ENCODE measurements at regions not wholly inside any gene's neighbourhood (a gene's known extent, or its start where the extent isn't known, plus 50 kb on each side); places are given as distances from the start of the nearest gene placed in this dataset.

DNA sequence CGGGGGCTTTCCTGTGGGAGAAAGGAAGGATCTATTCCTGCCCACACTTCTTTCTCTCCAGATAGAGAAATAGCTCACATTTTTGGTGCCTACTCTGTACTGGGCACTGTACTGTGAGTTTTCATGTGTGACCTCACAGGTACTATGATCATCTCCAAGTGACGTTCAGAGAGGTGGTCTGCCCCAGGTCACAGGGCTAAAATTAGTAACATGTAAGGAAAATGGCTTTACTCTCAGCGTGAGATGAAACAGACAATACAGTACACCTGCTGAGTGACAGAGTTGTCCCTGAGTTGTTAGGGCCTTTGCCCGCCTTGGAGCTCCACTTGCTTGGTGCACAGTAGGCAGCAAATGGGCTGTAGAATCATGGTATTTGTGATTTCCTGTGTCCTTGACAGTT is 306.1 kb upstream of the DMRT1 start:
- TF ChIP-seq GATA2 (IDR thresholded peaks at IDR 0.05; ENCODE audit: insufficient read depth, insufficient read length, low read depth, low read length): no peak
- TF ChIP-seq POLR2A (IDR thresholded peaks at IDR 0.05; ENCODE audit: low read depth, low read length): no peak
- TF ChIP-seq CTCF (IDR thresholded peaks at IDR 0.05; ENCODE audit: extremely low read depth in 1 of 2, insufficient read depth in 1 of 2, low read depth in 1 of 2, low read length in 2 of 2): no peak

Data from endothelial cell of umbilical vein (primary cell).